H1 (cell line): ENCODE measurements at regions not wholly inside any gene's neighbourhood (a gene's known extent, or its start where the extent isn't known, plus 50 kb on each side); places are given as distances from the start of the nearest gene placed in this dataset.

Experiments used
- CHD7 ChIP-seq: fragments of 300-600 bp; sonication (generic); IDR thresholded peaks from 2 replicates; pipeline ENCODE4 v1.7.1; 2012; ENCODE audit warnings: low read length, moderate library complexity, mild to moderate bottlenecking, inconsistent platforms; ENCODE audit not compliant: insufficient replicate concordance

- TF ChIP-seq CHD7, result no peak
These were observed 1016.4 kb upstream of the KCND2 start (continued) for GRCh38 chr7:119256446-119257131.
